ENCODE measurements at regions not wholly inside any gene's neighbourhood (a gene's known extent, or its start where the extent isn't known, plus 50 kb on each side); places are given as distances from the start of the nearest gene placed in this dataset.

DNA sequence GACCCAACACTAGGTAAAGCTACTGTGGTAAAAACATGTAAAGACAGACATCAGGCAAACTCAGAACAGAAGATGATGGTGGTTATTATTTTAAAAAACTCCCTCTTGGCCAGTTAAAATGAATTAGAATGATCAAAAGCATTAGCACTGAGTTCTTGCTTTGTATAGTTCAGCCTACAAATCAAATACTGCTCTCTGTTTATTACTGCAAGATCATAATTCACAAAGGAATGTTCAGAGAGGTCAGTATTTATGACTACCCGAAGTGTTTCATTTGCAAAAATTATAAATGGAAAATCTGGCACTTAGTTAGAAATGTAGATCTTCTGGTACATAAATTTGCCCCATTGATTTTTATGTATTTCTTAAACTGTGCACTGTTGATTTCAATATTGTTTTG lies 140.3 kb upstream of the PPP2R2B start (continued):
- TF ChIP-seq, protein P1, sequence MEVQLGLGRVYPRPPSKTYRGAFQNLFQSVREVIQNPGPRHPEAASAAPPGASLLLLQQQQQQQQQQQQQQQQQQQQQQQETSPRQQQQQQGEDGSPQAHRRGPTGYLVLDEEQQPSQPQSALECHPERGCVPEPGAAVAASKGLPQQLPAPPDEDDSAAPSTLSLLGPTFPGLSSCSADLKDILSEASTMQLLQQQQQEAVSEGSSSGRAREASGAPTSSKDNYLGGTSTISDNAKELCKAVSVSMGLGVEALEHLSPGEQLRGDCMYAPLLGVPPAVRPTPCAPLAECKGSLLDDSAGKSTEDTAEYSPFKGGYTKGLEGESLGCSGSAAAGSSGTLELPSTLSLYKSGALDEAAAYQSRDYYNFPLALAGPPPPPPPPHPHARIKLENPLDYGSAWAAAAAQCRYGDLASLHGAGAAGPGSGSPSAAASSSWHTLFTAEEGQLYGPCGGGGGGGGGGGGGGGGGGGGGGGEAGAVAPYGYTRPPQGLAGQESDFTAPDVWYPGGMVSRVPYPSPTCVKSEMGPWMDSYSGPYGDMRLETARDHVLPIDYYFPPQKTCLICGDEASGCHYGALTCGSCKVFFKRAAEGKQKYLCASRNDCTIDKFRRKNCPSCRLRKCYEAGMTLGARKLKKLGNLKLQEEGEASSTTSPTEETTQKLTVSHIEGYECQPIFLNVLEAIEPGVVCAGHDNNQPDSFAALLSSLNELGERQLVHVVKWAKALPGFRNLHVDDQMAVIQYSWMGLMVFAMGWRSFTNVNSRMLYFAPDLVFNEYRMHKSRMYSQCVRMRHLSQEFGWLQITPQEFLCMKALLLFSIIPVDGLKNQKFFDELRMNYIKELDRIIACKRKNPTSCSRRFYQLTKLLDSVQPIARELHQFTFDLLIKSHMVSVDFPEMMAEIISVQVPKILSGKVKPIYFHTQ (CRISPR knock-in tag; IDR thresholded peaks at IDR 0.05) = no peak
- TF ChIP-seq SMAD4 (CRISPR knock-in tag; IDR thresholded peaks at IDR 0.05) = no peak
- TF ChIP-seq, protein P2, sequence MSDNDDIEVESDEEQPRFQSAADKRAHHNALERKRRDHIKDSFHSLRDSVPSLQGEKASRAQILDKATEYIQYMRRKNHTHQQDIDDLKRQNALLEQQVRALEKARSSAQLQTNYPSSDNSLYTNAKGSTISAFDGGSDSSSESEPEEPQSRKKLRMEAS (CRISPR knock-in tag; IDR thresholded peaks at IDR 0.05) = no peak

DNA sequence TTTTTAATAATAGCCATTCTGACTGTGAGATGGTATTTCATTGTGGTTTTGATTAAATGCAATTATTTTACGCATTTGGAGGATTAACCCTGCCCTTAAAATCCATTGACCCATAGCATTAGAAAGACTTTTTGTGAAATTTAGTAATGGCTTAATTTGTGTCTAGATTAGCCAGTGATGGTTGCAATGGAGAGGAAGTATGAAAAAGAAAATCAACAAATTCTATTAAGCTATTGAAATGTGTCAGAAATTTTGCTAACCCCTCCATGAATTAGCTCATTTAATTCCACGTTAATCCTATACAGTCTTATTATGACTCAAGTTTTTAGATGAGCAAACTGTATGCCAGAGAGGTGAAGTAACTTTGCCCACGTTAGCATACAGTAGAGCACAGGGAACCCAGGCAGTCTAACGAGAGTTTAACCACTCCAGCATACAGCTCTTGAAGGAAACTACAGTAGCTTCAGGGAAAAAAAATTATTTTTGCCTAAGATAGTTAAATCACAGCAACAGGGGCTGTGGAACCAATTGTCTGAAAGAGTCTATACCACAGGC lies 158.2 kb upstream of the PPP2R2B start:
- DNase-seq (ENCODE audit: low spot score) (no peak), ATAC-seq (no peak)
- Mint-ChIP-seq H3K4me1 (no peaks in the 10 kb centered on the region), H3K27ac (no peak overlapping the region), H3K9me3 (peaks cover 16% of the 10 kb centered on the region), H3K4me3 (no peak overlapping the region), H3K27me3 (ENCODE audit: low read depth) (no peaks in the 10 kb centered on the region), H3K36me3 (no peaks in the 10 kb centered on the region)
- TF ChIP-seq, protein P3, sequence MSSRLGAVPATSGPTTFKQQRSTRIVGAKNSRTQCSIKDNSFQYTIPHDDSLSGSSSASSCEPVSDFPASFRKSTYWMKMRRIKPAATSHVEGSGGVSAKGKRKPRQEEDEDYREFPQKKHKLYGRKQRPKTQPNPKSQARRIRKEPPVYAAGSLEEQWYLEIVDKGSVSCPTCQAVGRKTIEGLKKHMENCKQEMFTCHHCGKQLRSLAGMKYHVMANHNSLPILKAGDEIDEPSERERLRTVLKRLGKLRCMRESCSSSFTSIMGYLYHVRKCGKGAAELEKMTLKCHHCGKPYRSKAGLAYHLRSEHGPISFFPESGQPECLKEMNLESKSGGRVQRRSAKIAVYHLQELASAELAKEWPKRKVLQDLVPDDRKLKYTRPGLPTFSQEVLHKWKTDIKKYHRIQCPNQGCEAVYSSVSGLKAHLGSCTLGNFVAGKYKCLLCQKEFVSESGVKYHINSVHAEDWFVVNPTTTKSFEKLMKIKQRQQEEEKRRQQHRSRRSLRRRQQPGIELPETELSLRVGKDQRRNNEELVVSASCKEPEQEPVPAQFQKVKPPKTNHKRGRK (CRISPR knock-in tag; IDR thresholded peaks at IDR 0.05; ENCODE audit: borderline replicate concordance) = no peak
- TF ChIP-seq ESRRA (CRISPR knock-in tag; IDR thresholded peaks at IDR 0.05; ENCODE audit: borderline replicate concordance) (no peak), NFE2L1 (CRISPR knock-in tag; IDR thresholded peaks at IDR 0.05) (no peak), JAZF1 (CRISPR knock-in tag; IDR thresholded peaks at IDR 0.05) (no peak), ZNF263 (CRISPR knock-in tag; IDR thresholded peaks at IDR 0.05; ENCODE audit: low read depth) (no peak), ATF1 (CRISPR knock-in tag; IDR thresholded peaks at IDR 0.05) (no peak), NFATC4 (CRISPR knock-in tag; IDR thresholded peaks at IDR 0.05) (no peak), PRRX2 (CRISPR knock-in tag; IDR thresholded peaks at IDR 0.05) (no peak), FOXP1 (CRISPR knock-in tag; IDR thresholded peaks at IDR 0.05; ENCODE audit: borderline replicate concordance) (no peak), JUN (CRISPR knock-in tag; IDR thresholded peaks at IDR 0.05) (no peak)
- TF ChIP-seq, protein P4, sequence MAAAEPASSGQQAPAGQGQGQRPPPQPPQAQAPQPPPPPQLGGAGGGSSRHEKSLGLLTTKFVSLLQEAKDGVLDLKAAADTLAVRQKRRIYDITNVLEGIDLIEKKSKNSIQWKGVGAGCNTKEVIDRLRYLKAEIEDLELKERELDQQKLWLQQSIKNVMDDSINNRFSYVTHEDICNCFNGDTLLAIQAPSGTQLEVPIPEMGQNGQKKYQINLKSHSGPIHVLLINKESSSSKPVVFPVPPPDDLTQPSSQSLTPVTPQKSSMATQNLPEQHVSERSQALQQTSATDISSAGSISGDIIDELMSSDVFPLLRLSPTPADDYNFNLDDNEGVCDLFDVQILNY (CRISPR knock-in tag; IDR thresholded peaks at IDR 0.05) = no peak
- TF ChIP-seq, protein P5, sequence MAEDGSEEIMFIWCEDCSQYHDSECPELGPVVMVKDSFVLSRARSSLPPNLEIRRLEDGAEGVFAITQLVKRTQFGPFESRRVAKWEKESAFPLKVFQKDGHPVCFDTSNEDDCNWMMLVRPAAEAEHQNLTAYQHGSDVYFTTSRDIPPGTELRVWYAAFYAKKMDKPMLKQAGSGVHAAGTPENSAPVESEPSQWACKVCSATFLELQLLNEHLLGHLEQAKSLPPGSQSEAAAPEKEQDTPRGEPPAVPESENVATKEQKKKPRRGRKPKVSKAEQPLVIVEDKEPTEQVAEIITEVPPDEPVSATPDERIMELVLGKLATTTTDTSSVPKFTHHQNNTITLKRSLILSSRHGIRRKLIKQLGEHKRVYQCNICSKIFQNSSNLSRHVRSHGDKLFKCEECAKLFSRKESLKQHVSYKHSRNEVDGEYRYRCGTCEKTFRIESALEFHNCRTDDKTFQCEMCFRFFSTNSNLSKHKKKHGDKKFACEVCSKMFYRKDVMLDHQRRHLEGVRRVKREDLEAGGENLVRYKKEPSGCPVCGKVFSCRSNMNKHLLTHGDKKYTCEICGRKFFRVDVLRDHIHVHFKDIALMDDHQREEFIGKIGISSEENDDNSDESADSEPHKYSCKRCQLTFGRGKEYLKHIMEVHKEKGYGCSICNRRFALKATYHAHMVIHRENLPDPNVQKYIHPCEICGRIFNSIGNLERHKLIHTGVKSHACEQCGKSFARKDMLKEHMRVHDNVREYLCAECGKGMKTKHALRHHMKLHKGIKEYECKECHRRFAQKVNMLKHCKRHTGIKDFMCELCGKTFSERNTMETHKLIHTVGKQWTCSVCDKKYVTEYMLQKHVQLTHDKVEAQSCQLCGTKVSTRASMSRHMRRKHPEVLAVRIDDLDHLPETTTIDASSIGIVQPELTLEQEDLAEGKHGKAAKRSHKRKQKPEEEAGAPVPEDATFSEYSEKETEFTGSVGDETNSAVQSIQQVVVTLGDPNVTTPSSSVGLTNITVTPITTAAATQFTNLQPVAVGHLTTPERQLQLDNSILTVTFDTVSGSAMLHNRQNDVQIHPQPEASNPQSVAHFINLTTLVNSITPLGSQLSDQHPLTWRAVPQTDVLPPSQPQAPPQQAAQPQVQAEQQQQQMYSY (CRISPR knock-in tag; IDR thresholded peaks at IDR 0.05) = no peak
- TF ChIP-seq, protein P6, sequence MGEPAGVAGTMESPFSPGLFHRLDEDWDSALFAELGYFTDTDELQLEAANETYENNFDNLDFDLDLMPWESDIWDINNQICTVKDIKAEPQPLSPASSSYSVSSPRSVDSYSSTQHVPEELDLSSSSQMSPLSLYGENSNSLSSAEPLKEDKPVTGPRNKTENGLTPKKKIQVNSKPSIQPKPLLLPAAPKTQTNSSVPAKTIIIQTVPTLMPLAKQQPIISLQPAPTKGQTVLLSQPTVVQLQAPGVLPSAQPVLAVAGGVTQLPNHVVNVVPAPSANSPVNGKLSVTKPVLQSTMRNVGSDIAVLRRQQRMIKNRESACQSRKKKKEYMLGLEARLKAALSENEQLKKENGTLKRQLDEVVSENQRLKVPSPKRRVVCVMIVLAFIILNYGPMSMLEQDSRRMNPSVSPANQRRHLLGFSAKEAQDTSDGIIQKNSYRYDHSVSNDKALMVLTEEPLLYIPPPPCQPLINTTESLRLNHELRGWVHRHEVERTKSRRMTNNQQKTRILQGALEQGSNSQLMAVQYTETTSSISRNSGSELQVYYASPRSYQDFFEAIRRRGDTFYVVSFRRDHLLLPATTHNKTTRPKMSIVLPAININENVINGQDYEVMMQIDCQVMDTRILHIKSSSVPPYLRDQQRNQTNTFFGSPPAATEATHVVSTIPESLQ (CRISPR knock-in tag; IDR thresholded peaks at IDR 0.05) = no peak
- TF ChIP-seq, protein P7, sequence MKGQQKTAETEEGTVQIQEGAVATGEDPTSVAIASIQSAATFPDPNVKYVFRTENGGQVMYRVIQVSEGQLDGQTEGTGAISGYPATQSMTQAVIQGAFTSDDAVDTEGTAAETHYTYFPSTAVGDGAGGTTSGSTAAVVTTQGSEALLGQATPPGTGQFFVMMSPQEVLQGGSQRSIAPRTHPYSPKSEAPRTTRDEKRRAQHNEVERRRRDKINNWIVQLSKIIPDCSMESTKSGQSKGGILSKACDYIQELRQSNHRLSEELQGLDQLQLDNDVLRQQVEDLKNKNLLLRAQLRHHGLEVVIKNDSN (CRISPR knock-in tag; IDR thresholded peaks at IDR 0.05) = no peak
- TF ChIP-seq, protein P8, sequence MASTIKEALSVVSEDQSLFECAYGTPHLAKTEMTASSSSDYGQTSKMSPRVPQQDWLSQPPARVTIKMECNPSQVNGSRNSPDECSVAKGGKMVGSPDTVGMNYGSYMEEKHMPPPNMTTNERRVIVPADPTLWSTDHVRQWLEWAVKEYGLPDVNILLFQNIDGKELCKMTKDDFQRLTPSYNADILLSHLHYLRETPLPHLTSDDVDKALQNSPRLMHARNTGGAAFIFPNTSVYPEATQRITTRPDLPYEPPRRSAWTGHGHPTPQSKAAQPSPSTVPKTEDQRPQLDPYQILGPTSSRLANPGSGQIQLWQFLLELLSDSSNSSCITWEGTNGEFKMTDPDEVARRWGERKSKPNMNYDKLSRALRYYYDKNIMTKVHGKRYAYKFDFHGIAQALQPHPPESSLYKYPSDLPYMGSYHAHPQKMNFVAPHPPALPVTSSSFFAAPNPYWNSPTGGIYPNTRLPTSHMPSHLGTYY (CRISPR knock-in tag; IDR thresholded peaks at IDR 0.05) = no peak
- POLR2A ChIA-PET = no interaction called here
- CTCF ChIA-PET = interaction anchor here (0.6 to 1.0 kb wide), 2 partner anchors 152 to 861 kb away, joined by 3 to 4 read pairs; no protein-coding TSS in a partner anchor

Measured in WTC11 (cell line).